ENCODE measurements at regions not wholly inside any gene's neighbourhood (a gene's known extent, or its start where the extent isn't known, plus 50 kb on each side); places are given as distances from the start of the nearest gene placed in this dataset.

DNA sequence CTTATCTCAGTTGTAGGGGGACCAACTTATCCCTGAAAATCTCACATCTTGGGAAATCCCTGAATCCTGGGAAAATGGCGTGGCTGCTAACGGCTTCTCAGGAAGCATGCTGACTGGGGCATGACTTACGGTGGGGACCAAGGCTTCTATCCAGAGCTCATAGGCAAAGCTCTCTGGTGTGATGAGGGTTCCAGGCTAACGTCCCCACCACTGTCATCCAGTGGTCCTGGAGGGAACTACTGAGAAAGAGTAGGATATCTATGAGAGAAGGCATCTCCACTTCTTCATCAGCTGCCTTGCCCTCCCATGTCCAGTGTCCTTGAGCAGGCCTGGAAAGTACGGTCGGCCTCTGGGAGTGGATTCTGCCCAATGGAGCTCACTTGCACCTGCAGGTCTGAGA, 210.4 kb upstream of the B3GAT1 start:
- FAIRE-seq: no peak

DNA sequence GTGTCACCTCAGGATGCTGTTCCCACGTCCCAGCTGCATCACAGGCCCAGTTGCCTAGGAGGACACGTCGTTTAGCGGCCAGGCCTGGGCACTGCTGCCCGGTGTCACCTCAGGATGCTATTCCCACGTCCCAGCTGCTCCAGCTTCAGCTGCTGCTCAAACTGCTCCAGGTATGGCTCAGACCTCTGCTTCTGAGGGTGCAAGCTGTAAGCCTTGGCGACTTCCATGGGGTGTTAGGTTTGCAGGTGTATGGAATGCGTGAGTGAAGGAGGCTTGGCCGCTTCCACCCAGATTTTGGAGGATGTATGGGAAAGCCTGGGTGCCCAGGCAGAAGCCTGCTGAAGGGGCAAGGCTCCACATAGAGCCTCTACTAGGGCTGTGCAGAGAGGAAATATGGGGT, 205.3 kb upstream of the B3GAT1 start:
- DNase-seq (ENCODE audit: insufficient read length, low spot score): no peak
- no peak for FAIRE-seq

More for the DNA sequence above, 210.4 kb upstream of the B3GAT1 start:
- DNase-seq (ENCODE audit: insufficient read length, low spot score): no peak

- FAIRE-seq: no peak
- no peak for DNase-seq (ENCODE audit: insufficient read length, low spot score)
These were observed 204.0 kb upstream of the B3GAT1 start for GRCh38 chr11:134616038-134616437.

GRCh38 chr11:134615041-134615615, 203.1 kb upstream of the B3GAT1 start:
- FAIRE-seq (no peak), DNase-seq (ENCODE audit: insufficient read length, low spot score) (no peak)

GRCh38 chr11:134614141-134614540, 202.1 kb upstream of the B3GAT1 start:
- DNase-seq (ENCODE audit: insufficient read length, low spot score) (no peak), FAIRE-seq (no peak)

DNA sequence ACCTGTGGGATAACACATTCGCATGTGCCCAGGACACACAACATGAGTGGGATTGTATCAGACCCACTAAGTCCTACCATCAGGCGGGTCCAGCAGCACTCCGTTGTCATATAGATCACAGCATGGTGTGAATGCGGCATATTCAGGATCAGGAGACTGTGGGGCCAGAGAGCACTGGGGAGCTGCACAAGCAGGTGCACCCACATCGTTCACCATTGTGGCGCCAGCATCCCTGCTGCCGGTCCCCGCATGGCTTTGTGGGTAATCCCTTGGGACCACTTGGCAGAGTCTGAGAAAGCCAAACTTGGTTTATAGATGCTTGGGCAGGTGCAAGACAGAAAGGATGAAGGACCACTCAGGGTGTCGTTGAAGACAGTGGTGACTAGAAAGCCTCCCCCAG, 201.6 kb upstream of the B3GAT1 start:
- no peak for DNase-seq (ENCODE audit: insufficient read length, low spot score)
- FAIRE-seq: no peak

DNA sequence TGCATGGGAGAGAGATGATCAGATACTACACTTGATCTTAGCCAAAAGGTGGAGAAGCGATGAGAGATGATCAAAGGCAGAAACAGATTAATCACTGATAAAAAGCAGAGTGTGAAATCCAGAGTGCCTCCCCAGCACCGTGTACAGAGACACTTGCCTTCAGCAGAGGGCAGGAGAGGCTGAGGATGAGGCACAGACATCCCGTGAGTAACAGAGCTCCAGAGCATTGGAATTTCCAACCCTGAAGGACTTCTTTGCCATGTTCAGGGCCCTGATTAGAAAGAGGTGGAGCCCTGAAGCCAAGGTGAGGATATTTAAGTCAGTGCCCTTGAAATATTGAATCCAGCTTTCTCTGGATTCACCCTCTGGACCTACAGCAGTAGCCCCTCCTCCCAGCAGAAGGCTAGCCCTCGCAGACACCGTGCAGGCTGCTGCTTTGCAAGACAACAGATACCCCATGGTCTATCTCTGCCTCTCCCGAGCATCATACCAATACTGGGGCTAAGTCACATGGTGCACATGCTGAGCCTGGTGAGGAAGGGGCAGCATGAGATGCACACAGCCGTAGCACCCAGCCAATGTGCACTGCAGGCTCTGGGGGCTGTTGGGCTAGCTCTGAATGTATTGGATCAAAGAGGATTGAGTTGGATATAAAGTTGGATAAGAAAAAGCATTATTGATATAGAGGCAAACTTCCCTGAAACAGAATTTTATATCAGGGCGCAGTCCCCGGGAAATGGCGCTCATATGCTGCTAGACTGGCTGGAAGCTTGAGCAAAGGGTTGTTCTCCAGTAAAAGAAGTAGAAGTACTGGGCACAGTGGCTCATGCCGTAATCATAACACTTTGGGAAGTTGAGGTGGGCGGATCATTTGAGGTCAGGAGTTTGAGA, 200.3 kb upstream of the B3GAT1 start:
- DNase-seq (ENCODE audit: insufficient read length, low spot score) (no peak), FAIRE-seq (no peak)

DNA sequence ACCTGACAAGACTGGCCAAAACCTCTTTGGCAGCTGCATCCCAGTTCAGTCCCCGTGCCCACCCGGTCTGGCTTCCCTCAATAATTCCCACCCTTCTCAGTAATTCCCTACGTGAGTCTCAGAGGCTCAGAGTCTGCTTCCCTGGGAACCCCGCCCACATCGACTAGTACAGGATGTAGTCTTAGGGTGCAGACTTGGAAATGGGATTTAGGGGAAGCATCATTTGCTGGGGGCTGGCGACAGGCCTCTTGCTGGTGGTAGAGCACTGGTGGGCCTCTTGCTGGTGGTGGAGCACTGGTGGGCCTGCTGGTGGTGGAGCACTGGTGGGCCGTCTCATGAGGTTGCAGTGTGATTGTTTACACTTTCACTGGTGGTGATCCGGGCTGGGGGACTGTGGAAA, 199.5 kb upstream of the B3GAT1 start:
- FAIRE-seq (no peak), DNase-seq (ENCODE audit: insufficient read length, low spot score) (no peak)

- no peak for FAIRE-seq
- DNase-seq (ENCODE audit: insufficient read length, low spot score): no peak
These were observed 198.3 kb upstream of the B3GAT1 start for GRCh38 chr11:134610116-134610910.

DNA sequence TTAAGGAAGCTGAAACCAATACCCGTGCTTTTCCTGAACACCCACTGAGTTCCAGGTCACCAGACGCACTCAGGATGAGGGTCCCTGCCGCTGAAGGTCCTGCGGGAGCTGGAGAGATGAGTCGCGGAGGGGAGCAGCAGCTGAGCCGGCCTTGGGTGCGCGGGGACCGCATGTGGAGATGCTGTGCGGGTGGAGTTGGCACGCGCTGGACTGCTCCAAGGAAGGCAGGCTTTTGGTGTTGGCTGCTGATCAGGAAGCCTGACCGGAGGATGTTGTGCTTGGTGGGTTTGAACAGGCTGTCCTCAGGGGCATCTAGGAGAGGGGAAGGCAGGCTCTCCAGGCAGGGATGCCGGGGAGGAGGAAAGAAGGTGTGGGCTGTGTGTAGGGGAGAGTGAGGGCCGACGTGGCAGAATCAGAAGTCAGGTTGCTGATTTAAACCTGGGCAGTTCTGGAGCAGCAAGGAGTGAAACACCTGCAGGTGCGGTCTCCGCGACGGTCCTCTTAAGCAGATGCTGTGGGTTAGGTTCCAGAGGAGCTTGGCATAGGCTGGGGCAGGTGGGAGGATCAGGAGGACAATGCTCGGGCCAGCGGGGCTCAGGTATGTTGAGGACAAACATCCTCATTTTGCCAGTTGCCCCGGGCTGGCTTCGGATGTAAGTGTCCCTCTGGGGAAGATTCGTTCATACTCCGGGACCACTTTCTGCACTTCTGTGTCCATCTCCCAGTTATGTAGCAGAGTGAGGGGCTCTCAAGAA, 197.5 kb upstream of the B3GAT1 start:
- no peak for DNase-seq (ENCODE audit: insufficient read length, low spot score)
- FAIRE-seq: no peak

GRCh38 chr11:134607963-134608750, 196.1 kb upstream of the B3GAT1 start:
- FAIRE-seq (no peak), DNase-seq (ENCODE audit: insufficient read length, low spot score) (no peak)

DNA sequence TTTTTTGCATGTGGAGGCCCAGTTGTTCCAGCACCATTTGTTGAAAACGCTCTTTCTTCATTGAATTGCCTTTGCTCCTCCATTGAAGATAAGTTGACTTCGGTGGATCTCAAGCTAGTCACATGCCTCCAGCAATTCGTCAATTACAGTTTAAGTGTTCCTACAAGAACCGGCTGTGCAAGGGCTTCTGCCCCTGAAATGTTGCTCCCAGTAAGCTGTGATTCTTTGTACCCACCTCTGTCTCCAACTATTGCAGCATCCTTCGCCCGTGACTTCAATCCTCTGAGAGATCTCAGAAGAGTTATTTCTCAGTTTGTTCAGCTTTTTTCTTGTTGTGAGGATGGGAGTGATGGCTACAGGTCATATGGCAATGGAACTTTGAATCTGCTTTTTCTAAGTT, 194.2 kb upstream of the B3GAT1 start:
- DNase-seq (ENCODE audit: insufficient read length, low spot score): no peak
- FAIRE-seq: no peak

DNA sequence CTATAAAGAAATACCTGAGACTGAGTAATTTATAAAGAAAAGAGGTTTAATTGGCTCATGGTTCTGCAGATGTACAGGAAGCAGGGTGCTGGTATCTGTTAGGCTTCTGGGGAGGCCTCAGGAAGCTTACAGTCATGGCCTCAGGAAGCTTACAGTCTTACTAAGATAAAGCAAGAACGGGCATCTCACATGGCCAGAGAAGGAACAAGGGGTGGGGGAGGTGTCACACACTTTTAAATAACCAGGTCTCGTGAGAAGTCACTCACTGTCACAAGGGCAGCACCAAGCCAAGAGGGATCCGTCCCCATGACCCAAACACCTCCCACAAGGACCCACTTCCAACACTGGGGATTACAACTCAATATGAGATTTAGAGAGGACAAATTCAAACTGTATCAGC, 192.8 kb upstream of the B3GAT1 start:
- DNase-seq (ENCODE audit: insufficient read length, low spot score): no peak
- no peak for FAIRE-seq

DNA sequence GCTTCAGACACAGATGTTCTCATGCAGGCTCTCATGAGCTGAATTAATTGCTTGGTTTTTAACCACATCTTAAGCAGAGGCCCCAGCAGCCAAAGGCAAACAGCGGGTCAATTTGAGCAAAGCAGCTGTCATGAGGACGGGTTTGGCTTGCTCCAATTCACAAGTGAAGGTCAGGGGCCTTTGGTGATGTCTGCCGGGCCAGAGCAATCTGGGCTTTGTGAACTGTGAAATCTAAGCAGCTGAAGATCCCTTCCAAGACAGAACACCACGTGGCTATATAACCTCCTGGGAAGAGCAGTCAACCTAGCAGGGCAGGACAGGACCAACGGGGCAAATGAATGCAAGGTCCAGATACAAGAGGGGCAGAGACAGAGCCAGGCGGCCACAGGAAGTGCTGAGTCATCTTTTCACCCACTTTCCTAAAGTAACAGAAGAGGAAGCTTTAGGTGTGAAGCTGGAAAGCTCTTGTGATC, 187.3 kb upstream of the B3GAT1 start:
- FAIRE-seq (no peak), DNase-seq (ENCODE audit: insufficient read length, low spot score) (no peak)

GRCh38 chr11:134598368-134598767, 186.3 kb upstream of the B3GAT1 start:
- DNase-seq (ENCODE audit: insufficient read length, low spot score) (no peak), FAIRE-seq (no peak)

- FAIRE-seq: no peak
- DNase-seq (ENCODE audit: insufficient read length, low spot score): no peak
These were observed 185.4 kb upstream of the B3GAT1 start for GRCh38 chr11:134597452-134597851.

DNA sequence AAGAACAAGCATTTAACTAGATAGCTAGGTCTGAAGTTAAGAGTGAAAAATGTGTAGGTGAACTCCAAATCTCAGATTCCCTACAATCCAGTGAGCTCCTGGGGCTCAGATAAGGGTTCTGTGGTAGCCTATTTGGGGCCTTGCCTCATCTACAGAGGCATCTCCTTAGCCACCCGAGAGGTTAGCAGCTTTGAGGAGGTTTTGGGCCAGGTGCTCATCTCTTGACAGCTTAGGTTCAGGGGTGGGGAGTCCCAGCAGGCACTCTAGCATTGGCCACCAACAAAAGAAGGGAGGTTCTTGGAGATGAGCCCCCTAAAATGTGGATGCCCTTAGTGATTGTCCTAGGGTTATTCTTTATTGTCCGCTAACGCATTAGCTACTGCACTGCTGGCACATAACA, 184.4 kb upstream of the B3GAT1 start:
- FAIRE-seq (no peak), DNase-seq (ENCODE audit: insufficient read length, low spot score) (no peak)

GRCh38 chr11:134592391-134592990, 180.4 kb upstream of the B3GAT1 start:
- DNase-seq (ENCODE audit: insufficient read length, low spot score) (no peak), FAIRE-seq (no peak)

GRCh38 chr11:134591338-134591737, 179.3 kb upstream of the B3GAT1 start:
- DNase-seq (ENCODE audit: insufficient read length, low spot score) (no peak), FAIRE-seq (no peak)

DNA sequence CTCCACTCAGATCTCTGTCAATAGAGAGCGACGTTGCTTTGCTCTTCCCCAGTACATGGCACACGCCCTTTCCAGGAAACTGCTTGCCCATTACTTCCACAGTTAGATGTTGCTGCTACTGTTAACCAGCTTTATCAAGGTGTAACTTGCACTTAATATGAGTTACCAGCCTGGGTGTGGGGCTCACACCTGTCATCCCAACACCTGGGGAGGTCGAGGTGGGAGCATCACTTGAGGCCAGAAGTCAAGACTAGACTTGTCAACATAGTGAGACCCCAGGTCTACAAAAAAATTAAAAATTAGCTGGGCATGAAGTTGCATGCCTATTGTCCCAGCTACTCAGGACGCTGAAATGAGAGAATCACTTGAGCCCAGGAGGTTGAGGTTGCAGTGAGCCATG, 177.1 kb upstream of the B3GAT1 start:
- DNase-seq (ENCODE audit: insufficient read length, low spot score) (no peak), FAIRE-seq (no peak)

All from GM19239 (cell line).